Astrocyte of the spinal cord (primary cell): ENCODE measurements at regions not wholly inside any gene's neighbourhood (a gene's known extent, or its start where the extent isn't known, plus 50 kb on each side); places are given as distances from the start of the nearest gene placed in this dataset.

Experiments used
- DNase-seq: peaks from one replicate; pipeline ENCODE4 v3.0.0; 2011; ENCODE audit warnings: low read depth, low spot score
- H3K4me3 ChIP-seq: 2 replicates; pipeline ENCODE4 v1.5.1; 2011; ENCODE audit warnings: low read depth, mild to moderate bottlenecking, low read length, moderate library complexity
- in situ Hi-C: cut with HindIII; loops from 2 replicates; pipeline ENCODE4 v1.10.0; 2017; ENCODE audit warnings: low sequenced_read_pairs
- TF ChIP-seq, protein P1 (sequence below): IDR thresholded peaks from 2 replicates; pipeline ENCODE4 v1.5.1; 2012; ENCODE audit warnings: low read depth, mild to moderate bottlenecking, low read length, inconsistent platforms

GRCh38 chr6:98142839-98143238 lies 691.5 kb upstream of the POU3F2 start:
- TF ChIP-seq, protein P1, sequence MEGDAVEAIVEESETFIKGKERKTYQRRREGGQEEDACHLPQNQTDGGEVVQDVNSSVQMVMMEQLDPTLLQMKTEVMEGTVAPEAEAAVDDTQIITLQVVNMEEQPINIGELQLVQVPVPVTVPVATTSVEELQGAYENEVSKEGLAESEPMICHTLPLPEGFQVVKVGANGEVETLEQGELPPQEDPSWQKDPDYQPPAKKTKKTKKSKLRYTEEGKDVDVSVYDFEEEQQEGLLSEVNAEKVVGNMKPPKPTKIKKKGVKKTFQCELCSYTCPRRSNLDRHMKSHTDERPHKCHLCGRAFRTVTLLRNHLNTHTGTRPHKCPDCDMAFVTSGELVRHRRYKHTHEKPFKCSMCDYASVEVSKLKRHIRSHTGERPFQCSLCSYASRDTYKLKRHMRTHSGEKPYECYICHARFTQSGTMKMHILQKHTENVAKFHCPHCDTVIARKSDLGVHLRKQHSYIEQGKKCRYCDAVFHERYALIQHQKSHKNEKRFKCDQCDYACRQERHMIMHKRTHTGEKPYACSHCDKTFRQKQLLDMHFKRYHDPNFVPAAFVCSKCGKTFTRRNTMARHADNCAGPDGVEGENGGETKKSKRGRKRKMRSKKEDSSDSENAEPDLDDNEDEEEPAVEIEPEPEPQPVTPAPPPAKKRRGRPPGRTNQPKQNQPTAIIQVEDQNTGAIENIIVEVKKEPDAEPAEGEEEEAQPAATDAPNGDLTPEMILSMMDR = no peak
- H3K4me3 ChIP-seq = no peak overlapping the region
- no peak for DNase-seq
- in situ Hi-C loops = no loop called here

GRCh38 chr6:98146656-98147055 lies 687.7 kb upstream of the POU3F2 start:
- TF ChIP-seq, protein P1 = no peak
- in situ Hi-C loops = no loop called here
- peak; percentile 17 for DNase-seq
- H3K4me3 ChIP-seq = no peak overlapping the region

DNA sequence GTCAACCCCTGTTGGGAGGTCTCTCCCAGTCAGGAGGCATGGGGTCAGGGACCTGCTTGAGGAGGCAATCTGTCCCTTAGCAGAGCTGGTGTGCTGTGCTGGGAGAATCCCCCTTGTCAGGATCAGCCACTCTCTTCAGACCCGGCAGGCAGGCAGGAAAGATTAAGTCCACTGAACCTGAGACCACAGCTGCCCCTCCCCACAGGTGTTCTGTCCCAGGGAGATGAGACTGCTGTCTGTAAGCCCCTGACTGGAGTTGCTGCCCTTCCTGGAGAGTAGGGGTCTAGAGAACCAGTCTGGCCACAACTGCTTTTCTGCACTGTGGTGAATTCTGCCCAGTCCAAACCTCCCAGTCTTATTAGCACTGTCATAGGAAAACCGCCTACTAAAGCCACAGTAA lies 677.8 kb upstream of the POU3F2 start:
- H3K4me3 ChIP-seq = no peak overlapping the region
- TF ChIP-seq, protein P1 = no peak
- in situ Hi-C loops = no loop called here
- DNase-seq = no peak

GRCh38 chr6:98179606-98180005 lies 654.8 kb upstream of the POU3F2 start:
- DNase-seq = no peak
- H3K4me3 ChIP-seq = no peak overlapping the region
- in situ Hi-C loops = no loop called here
- TF ChIP-seq, protein P1 = no peak

DNA sequence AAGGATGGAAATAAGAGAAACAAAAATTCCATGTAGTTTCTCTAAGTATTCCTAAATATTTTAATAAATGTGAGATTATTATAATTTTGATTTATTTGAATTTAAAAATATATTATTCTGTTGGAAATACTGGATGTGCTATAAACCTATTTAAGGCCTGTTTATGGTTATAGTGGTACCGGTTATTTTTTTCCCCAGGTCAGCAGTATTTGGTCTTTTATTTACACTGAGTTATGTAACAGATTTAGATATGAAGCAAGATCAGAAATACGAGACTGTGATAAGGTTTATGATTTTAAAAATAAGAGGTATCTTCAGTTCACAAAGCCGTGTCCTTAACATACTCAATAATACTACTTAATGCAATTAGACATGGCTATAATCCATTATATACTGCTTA lies 634.3 kb upstream of the POU3F2 start:
- DNase-seq = no peak
- TF ChIP-seq, protein P1 = no peak
- in situ Hi-C loops = no loop called here
- H3K4me3 ChIP-seq = no peak overlapping the region

GRCh38 chr6:98203170-98203806 lies 631.1 kb upstream of the POU3F2 start:
- no peak overlapping the region for H3K4me3 ChIP-seq
- DNase-seq = peak; percentile 22
- in situ Hi-C loops = no loop called here
- TF ChIP-seq, protein P1 = no peak

- no peak overlapping the region for H3K4me3 ChIP-seq
- in situ Hi-C loops = no loop called here
- TF ChIP-seq, protein P1 = no peak
- no peak for DNase-seq
These were observed 621.9 kb upstream of the POU3F2 start for GRCh38 chr6:98212468-98212867.
